ENCODE measurements at regions not wholly inside any gene's neighbourhood (a gene's known extent, or its start where the extent isn't known, plus 50 kb on each side); places are given as distances from the start of the nearest gene placed in this dataset.

DNA sequence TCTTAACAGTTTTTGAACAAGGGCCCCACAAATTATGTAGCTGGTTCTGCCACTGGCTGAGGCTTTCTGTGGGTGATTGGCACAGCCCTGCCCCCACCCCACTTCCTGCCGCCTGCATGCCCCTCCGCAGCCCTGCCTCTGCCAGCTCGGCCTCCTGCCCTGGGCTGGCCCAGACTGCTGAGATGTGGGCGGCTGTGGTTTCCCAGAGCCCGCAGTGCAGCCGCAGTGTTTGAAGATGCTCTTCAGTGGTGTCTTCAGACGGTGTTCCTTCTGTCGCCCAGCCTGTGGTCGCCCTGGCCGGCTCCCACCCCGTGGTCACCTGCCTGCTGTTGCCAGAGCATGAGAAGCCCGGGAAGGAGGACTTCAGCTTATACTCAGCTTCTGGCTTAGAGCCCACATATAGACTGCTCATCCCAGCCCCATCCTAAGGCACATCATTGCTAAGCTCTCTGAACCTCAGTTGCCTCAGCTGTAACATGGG, 154.3 kb downstream of the VEGFA start:
- POLR2A ChIA-PET (ENCODE audit: unreplicated experiment) = no interaction called here
- H3K27ac ChIP-seq (ENCODE audit: low read length) = no peak overlapping the region
- no peak overlapping the region for H3K4me2 ChIP-seq (ENCODE audit: low read length)
- H3K4me1 ChIP-seq (ENCODE audit: insufficient read depth, low read length) = peaks cover 32% of the 10 kb centered on the region
- intact Hi-C loops (cut with micrococcal nuclease) = no loop called here
- no peak for ATAC-seq
- CTCF ChIA-PET = no interaction called here
- H3K4me3 ChIP-seq (ENCODE audit: low read length) = no peak overlapping the region
- no peaks in the 10 kb centered on the region for H3K79me2 ChIP-seq (ENCODE audit: low read length)
- H3K36me3 ChIP-seq (ENCODE audit: low read depth, low read length) = no peaks in the 10 kb centered on the region
- H4K20me1 ChIP-seq (ENCODE audit: low read length) = no peaks in the 10 kb centered on the region
- DNase-seq = no peak
- no peaks in the 10 kb centered on the region for H3K9me3 ChIP-seq (ENCODE audit: low read length)
- H2AFZ ChIP-seq (ENCODE audit: low read length) = no peak overlapping the region
- H3K9me2 ChIP-seq (replicated peaks; ENCODE audit: low read length) = no peaks in the 10 kb centered on the region
- no peaks in the 10 kb centered on the region for H3F3A ChIP-seq (ENCODE audit: low read length, unreplicated experiment)
- H3K27me3 ChIP-seq (ENCODE audit: low read length) = no peaks in the 10 kb centered on the region
- no TSS peak for BruUV-seq (replicated peaks)
- H3K9ac ChIP-seq (ENCODE audit: low read length) = no peak overlapping the region
- no peak for TF ChIP-seq EZH2phosphoT487 (IDR thresholded peaks at IDR 0.05; ENCODE audit: borderline replicate concordance, low read length)
- no peak for TF ChIP-seq EZH2 (IDR thresholded peaks at IDR 0.05; ENCODE audit: low read length, unreplicated experiment)
- TF ChIP-seq CTCF (conservative IDR thresholded peaks at IDR 0.05; ENCODE audit: low read depth, low read length) = no peak

- Histone ChIP-seq H3K9me3 (ENCODE audit: low read length) (no peaks in the 10 kb centered on the region), H4K20me1 (ENCODE audit: low read length) (no peaks in the 10 kb centered on the region), H3F3A (ENCODE audit: low read length, unreplicated experiment) (no peaks in the 10 kb centered on the region), H3K27ac (ENCODE audit: low read length) (peak overlapping the region; percentile 34), H3K36me3 (ENCODE audit: low read depth, low read length) (no peaks in the 10 kb centered on the region), H3K4me1 (ENCODE audit: insufficient read depth, low read length) (peaks cover 32% of the 10 kb centered on the region), H3K4me3 (ENCODE audit: low read length) (no peak overlapping the region), H2AFZ (ENCODE audit: low read length) (peak overlapping the region; percentile 65), H3K27me3 (ENCODE audit: low read length) (no peaks in the 10 kb centered on the region), H3K9ac (ENCODE audit: low read length) (no peak overlapping the region), H3K9me2 (replicated peaks; ENCODE audit: low read length) (no peaks in the 10 kb centered on the region), H3K79me2 (ENCODE audit: low read length) (no peaks in the 10 kb centered on the region), H3K4me2 (ENCODE audit: low read length) (peak overlapping the region; percentile 13; the same call in 1 of the 2 replicates)
- ChIA-PET POLR2A (ENCODE audit: unreplicated experiment) (no interaction called here), CTCF (no interaction called here)
- intact Hi-C loops (cut with micrococcal nuclease) = no loop called here
- DNase-seq = peak; percentile 73
- peak; percentile 73 for ATAC-seq
- no TSS peak for BruUV-seq (replicated peaks)
- TF ChIP-seq CTCF (conservative IDR thresholded peaks at IDR 0.05; ENCODE audit: low read depth, low read length) (no peak), EZH2phosphoT487 (IDR thresholded peaks at IDR 0.05; ENCODE audit: borderline replicate concordance, low read length) (no peak), EZH2 (IDR thresholded peaks at IDR 0.05; ENCODE audit: low read length, unreplicated experiment) (no peak)
Observed at GRCh38 chr6:43923376-43924221, 153.6 kb downstream of the VEGFA start.
